Body of pancreas (tissue), 4 donors: ENCODE measurements at regions not wholly inside any gene's neighbourhood (a gene's known extent, or its start where the extent isn't known, plus 50 kb on each side); places are given as distances from the start of the nearest gene placed in this dataset.

Source experiments
- ATAC-seq: fragments of 150-250 bp; one replicate; pipeline ENCODE4 v1.9.1; 2016
- DNase-seq, 4 donors: peaks; one replicate each; pipeline ENCODE4 v3.0.0-alpha.2; 2019
- H3K27ac ChIP-seq, 4 donors: fragments of 200-600 bp; sonication (generic); 1 replicate in 3 of 4; 2 replicates in 1 of 4; pipeline versions ENCODE4 v1.5.1 to v1.6.1; 2016 to 2019; ENCODE audit warnings: mild to moderate bottlenecking in 1 of 4, mixed read lengths in 1 of 4, moderate library complexity in 1 of 4
- H3K27me3 ChIP-seq, 2 donors: fragments of 200-600 bp; sonication (generic); one replicate each; pipeline ENCODE4 v1.6.0; 2016; ENCODE audit warnings: mild to moderate bottlenecking in 1 of 2
- H3K36me3 ChIP-seq, 2 donors: fragments of 200-600 bp; sonication (generic); replicated peaks in 1 of 2; 2 replicates each; pipeline ENCODE4 v1.5.1; 2016; ENCODE audit warnings: low read depth in 2 of 2; ENCODE audit not compliant: insufficient read depth in 1 of 2
- H3K4me1 ChIP-seq: fragments of 200-600 bp; sonication (generic); one replicate; pipeline ENCODE4 v1.6.0; 2016
- H3K4me3 ChIP-seq, 2 donors: fragments of 200-600 bp; sonication (generic); 1 replicate in 1 of 2; 2 replicates in 1 of 2; pipeline ENCODE4 v1.5.1; 2016 to 2019
- H3K9me3 ChIP-seq, 3 donors: fragments of 200-600 bp; sonication (generic); 1 replicate in 2 of 3; 2 replicates in 1 of 3; pipeline ENCODE4 v1.5.1; 2016
- CTCF ChIP-seq, 7 experiments: fragments of 450-650 bp in 4 of 7; fragments of 200-600 bp in 3 of 7; sonication (generic) in 3 of 7; IDR thresholded peaks; one replicate each; pipeline ENCODE4 v1.5.1; 2016 to 2019; ENCODE audit warnings: antibody characterized with exemption in 7 of 7
- POLR2A ChIP-seq, 3 donors: fragments of 450-650 bp; IDR thresholded peaks; one replicate each; pipeline ENCODE4 v1.6.1; 2016; ENCODE audit warnings: antibody characterized with exemption in 3 of 3, mild to moderate bottlenecking in 2 of 3
- WGBS, 2 donors: methylation state at CpG; one replicate each; pipeline ENCODE4 v1.1.5; 2017; 5-methylcytosine and 5-hydroxymethylcytosine counted together
- intact Hi-C: fragments of 100-400 bp; cut with DNase I; formaldehyde crosslinking; loops from one replicate; pipeline ENCODE4 v1.15.1; 2023

- H3K36me3 ChIP-seq: no peaks in the 10 kb centered on the region
- 32 to 42% methylated on average over 2 of the region's 2 CpGs for WGBS, 2 donors
- H3K27ac ChIP-seq: no peak overlapping the region
- no peak overlapping the region for H3K4me3 ChIP-seq
- DNase-seq (no peak), ATAC-seq (no peak)
- no peaks in the 10 kb centered on the region for H3K9me3 ChIP-seq
- H3K4me1 ChIP-seq: no peaks in the 10 kb centered on the region
- intact Hi-C loops: no loop called here
- no peak for TF ChIP-seq POLR2A (IDR thresholded peaks at IDR 0.05)
- no peak for TF ChIP-seq CTCF (IDR thresholded peaks at IDR 0.05)
- no peaks in the 10 kb centered on the region for H3K27me3 ChIP-seq
These were observed 1019.5 kb downstream of the TMEM182 start for GRCh38 chr2:103781313-103781712.

- ATAC-seq (no peak), DNase-seq (no peak)
- Histone ChIP-seq H3K4me1 (peaks cover 4% of the 10 kb centered on the region), H3K27me3 (no peaks in the 10 kb centered on the region), H3K36me3 (no peaks in the 10 kb centered on the region), H3K4me3 (no peak overlapping the region), H3K27ac (no peak overlapping the region), H3K9me3 (no peaks in the 10 kb centered on the region)
- intact Hi-C loops: no loop called here
- no peak for TF ChIP-seq CTCF (IDR thresholded peaks at IDR 0.05)
- TF ChIP-seq POLR2A (IDR thresholded peaks at IDR 0.05): no peak
- WGBS, 2 donors: 43 to 44% methylated on average over 2 of the region's 2 CpGs
These were observed 1022.4 kb downstream of the TMEM182 start for GRCh38 chr2:103784261-103784660.

DNA sequence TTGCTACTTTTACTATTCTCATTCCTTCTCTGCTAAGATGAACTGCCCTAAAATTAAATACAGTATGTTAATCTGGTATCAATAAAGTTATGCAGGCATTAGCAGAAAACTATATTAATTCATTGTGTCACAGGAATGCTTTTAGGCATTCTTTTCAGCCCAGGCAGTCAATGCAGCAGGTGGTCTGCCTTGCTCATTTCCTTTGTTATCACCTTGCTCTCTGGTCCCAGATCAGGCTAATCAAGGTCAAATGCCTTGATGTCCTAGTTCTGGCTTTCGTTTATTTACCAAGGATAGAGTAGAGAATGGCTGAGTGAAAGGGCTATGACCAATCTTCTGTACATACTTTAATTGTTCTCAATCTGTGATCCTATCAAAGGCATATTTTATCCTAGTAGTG, 1023.6 kb downstream of the TMEM182 start:
- WGBS, 2 donors: 13 to 20% methylated on average over 1 of the region's 1 CpG
- no peak overlapping the region for H3K4me3 ChIP-seq
- ATAC-seq (no peak), DNase-seq (no peak)
- TF ChIP-seq CTCF (IDR thresholded peaks at IDR 0.05): no peak
- TF ChIP-seq POLR2A (IDR thresholded peaks at IDR 0.05): no peak
- H3K27me3 ChIP-seq: no peaks in the 10 kb centered on the region
- peaks cover 4% of the 10 kb centered on the region for H3K4me1 ChIP-seq
- H3K9me3 ChIP-seq: no peaks in the 10 kb centered on the region
- intact Hi-C loops: no loop called here
- no peak overlapping the region for H3K27ac ChIP-seq
- no peaks in the 10 kb centered on the region for H3K36me3 ChIP-seq

DNA sequence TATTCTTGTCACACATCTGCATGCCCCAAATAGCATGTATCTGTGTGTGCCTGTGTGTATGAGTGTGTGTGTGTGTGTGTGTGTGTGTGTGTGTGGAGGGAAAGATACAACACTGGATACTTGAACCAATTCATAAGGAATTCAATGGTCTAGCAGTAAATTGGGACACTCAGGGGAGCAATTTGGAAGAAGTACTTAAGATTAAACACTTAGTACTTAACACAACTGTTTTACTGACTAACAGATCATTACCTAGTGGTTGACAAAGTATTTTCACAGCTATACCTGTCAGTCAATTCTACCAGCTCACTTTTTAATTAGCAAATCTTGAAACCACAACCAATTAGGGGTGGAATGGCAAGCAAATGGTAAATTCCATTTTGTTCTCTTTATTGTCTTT, 1024.1 kb downstream of the TMEM182 start:
- ATAC-seq (no peak), DNase-seq (no peak)
- Histone ChIP-seq H3K27ac (no peak overlapping the region), H3K27me3 (no peaks in the 10 kb centered on the region), H3K36me3 (no peaks in the 10 kb centered on the region), H3K4me1 (peaks cover 4% of the 10 kb centered on the region), H3K4me3 (no peak overlapping the region), H3K9me3 (no peaks in the 10 kb centered on the region)
- intact Hi-C loops: no loop called here
- TF ChIP-seq POLR2A (IDR thresholded peaks at IDR 0.05): no peak
- no peak for TF ChIP-seq CTCF (IDR thresholded peaks at IDR 0.05)

- intact Hi-C loops: no loop called here
- H3K27me3 ChIP-seq: no peaks in the 10 kb centered on the region
- no peaks in the 10 kb centered on the region for H3K36me3 ChIP-seq
- peak overlapping the region in 1 of 4 donors; percentile 53 for H3K27ac ChIP-seq
- ATAC-seq (no peak), DNase-seq (no peak)
- 11 to 12% methylated on average over 6 of the region's 6 CpGs for WGBS, 2 donors
- H3K4me1 ChIP-seq: peaks cover 4% of the 10 kb centered on the region
- TF ChIP-seq CTCF (IDR thresholded peaks at IDR 0.05) (no peak), POLR2A (IDR thresholded peaks at IDR 0.05) (no peak)
- no peaks in the 10 kb centered on the region for H3K9me3 ChIP-seq
- no peak overlapping the region for H3K4me3 ChIP-seq
These were observed 1026.6 kb downstream of the TMEM182 start for GRCh38 chr2:103788389-103788788.
